Heart left ventricle (tissue), 16 donors: ENCODE measurements at regions not wholly inside any gene's neighbourhood (a gene's known extent, or its start where the extent isn't known, plus 50 kb on each side); places are given as distances from the start of the nearest gene placed in this dataset.
A peak's percentile ranks its signal among the peaks of the same experiment; 100 is the strongest.

Experiments used
- ATAC-seq, 4 donors: fragments of 200-7000 bp; cut with Tn5 transposase; one replicate each; pipeline ENCODE4 v1.9.1; 2020 to 2022; ENCODE audit warnings: moderate library complexity in 4 of 4, mild to moderate bottlenecking in 3 of 4, moderate number of reproducible peaks in 1 of 4
- DNase-seq, 5 donors: peaks; one replicate each; pipeline ENCODE4 v3.0.0-alpha.2; 2020
- H3K27ac ChIP-seq, 12 donors: fragments of 200-600 bp; sonication (generic) in 4 of 12; one replicate each; pipeline versions ENCODE4 v1.5.0 to v1.8.0; 2016 to 2022; ENCODE audit warnings: mild to moderate bottlenecking in 2 of 12
- H3K27me3 ChIP-seq, 9 donors: fragments of 200-600 bp; sonication (generic) in 2 of 9; one replicate each; pipeline versions ENCODE4 v1.5.1 to v1.8.0; 2016 to 2022; ENCODE audit warnings: mild to moderate bottlenecking in 3 of 9
- H3K36me3 ChIP-seq, 9 donors: fragments of 200-600 bp; sonication (generic) in 2 of 9; one replicate each; pipeline versions ENCODE4 v1.5.0 to v1.8.0; 2018 to 2022; ENCODE audit warnings: mild to moderate bottlenecking in 2 of 9
- H3K4me1 ChIP-seq, 12 donors: fragments of 200-600 bp; sonication (generic) in 4 of 12; one replicate each; pipeline versions ENCODE4 v1.5.0 to v1.8.0; 2016 to 2022; ENCODE audit warnings: mild to moderate bottlenecking in 3 of 12
- H3K4me3 ChIP-seq, 12 donors: fragments of 200-600 bp; sonication (generic) in 4 of 12; one replicate each; pipeline versions ENCODE4 v1.5.0 to v1.8.0; 2017 to 2022; ENCODE audit warnings: mild to moderate bottlenecking in 9 of 12, moderate library complexity in 4 of 12
- H3K9me3 ChIP-seq, 12 donors: fragments of 200-600 bp; sonication (generic) in 4 of 12; one replicate each; pipeline versions ENCODE4 v1.5.0 to v1.8.0; 2016 to 2022; ENCODE audit warnings: mild to moderate bottlenecking in 1 of 12
- POLR2A ChIP-seq, 2 donors: fragments of 450-650 bp; IDR thresholded peaks; one replicate each; pipeline ENCODE4 v1.6.1; 2017; ENCODE audit warnings: antibody characterized with exemption in 2 of 2, mild to moderate bottlenecking in 2 of 2, moderate library complexity in 2 of 2
- WGBS, 4 donors: extraction: QIAGEN DNeasy Blood & Tissue Kit in 2 of 4; methylation state at CpG; one replicate each; pipeline versions ENCODE4 v1.1.5 to v1.1.7; 2013 to 2018; 5-methylcytosine and 5-hydroxymethylcytosine counted together
- intact Hi-C, 10 donors: fragments of 100-400 bp; cut with DNase I; formaldehyde crosslinking; loops; one replicate each; pipeline versions ENCODE4 v1.11.1 to v1.14.2; 2022
- TF ChIP-seq, protein P1 (sequence below), 12 donors: fragments of 200-600 bp; sonication (generic) in 4 of 12; IDR thresholded peaks; one replicate each; pipeline versions ENCODE4 v1.5.0 to v1.8.0; 2018 to 2022; ENCODE audit warnings: antibody characterized with exemption in 12 of 12, mild to moderate bottlenecking in 5 of 12
- donor health status: ischemic (EF 13 %, LVEDD 7.1; RV severe dilation, severe dysfunction).
- donor health status: healthy with polysubstance abuse.
- donor health status: DM: no; HTN: yes; CAD: no.
- donor health status: DM: no; HTN: no; CAD: no.
- donor health status: ischemic (EF 25% LVEDD 6.9; RV normal size, moderate dysfunction).
- donor health status: ischemic (EF 25% LVEDD 5.7; RV mildly dilated, moderate dysfunction).
- donor health status: healthy.
- donor health status: DM: yes; HTN: yes; CAD: no.
- donor health status: ischemic (EF 35%, LVEDD 5.7; RV mildly dilated, moderate dysfunction).
- donor health status: nonischemic (EF 11% LVEDD 7.7; RV severe dilation, severe dysfunction).
- donor health status: DM: yes; HTN: yes; CAD: no.
- donor health status: PGD.
- donor health status: ischemic (EF 29% LVEDD 5.4; RV normal size, mild dysfunction).
- donor health status: nonischemic (EF 23%, LVEDD 6.1; RV moderate dilation, normal function).

DNA sequence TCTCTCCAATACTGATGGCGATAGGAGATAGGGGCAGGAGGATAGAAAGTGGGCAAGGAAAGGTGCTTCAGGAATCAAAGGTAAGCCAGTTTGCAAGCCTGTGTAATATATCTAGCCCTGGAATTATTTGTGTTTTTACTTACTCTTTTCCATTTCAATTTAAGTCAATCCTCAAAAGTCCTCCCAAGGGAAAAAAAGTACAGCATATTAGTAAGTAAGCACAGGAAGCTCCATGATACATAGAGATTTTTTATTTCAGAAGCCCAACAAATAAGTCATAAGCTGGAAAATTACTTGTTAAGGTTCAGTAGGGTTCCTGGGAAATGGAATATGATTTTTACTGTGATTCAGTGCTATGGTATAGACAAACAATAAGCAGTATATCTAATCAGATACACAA, 337.7 kb upstream of the DUSP10 start:
- DNase-seq (no peak), ATAC-seq (no peak)
- Histone ChIP-seq H3K4me3 (no peak overlapping the region), H3K27me3 (no peaks in the 10 kb centered on the region), H3K36me3 (no peaks in the 10 kb centered on the region), H3K27ac (no peak overlapping the region), H3K4me1 (peaks cover 0 to 5% (median 0%) of the 10 kb centered on the region in 12 donors), H3K9me3 (peaks cover 0 to 16% (median 0%) of the 10 kb centered on the region in 12 donors)
- intact Hi-C loops: no loop called here
- WGBS, 4 donors: 71 to 86% (median 79%) methylated on average over 1 of the region's 1 CpG
- TF ChIP-seq, protein P1, sequence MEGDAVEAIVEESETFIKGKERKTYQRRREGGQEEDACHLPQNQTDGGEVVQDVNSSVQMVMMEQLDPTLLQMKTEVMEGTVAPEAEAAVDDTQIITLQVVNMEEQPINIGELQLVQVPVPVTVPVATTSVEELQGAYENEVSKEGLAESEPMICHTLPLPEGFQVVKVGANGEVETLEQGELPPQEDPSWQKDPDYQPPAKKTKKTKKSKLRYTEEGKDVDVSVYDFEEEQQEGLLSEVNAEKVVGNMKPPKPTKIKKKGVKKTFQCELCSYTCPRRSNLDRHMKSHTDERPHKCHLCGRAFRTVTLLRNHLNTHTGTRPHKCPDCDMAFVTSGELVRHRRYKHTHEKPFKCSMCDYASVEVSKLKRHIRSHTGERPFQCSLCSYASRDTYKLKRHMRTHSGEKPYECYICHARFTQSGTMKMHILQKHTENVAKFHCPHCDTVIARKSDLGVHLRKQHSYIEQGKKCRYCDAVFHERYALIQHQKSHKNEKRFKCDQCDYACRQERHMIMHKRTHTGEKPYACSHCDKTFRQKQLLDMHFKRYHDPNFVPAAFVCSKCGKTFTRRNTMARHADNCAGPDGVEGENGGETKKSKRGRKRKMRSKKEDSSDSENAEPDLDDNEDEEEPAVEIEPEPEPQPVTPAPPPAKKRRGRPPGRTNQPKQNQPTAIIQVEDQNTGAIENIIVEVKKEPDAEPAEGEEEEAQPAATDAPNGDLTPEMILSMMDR (IDR thresholded peaks at IDR 0.05): no peak
- TF ChIP-seq POLR2A (IDR thresholded peaks at IDR 0.05): no peak

DNA sequence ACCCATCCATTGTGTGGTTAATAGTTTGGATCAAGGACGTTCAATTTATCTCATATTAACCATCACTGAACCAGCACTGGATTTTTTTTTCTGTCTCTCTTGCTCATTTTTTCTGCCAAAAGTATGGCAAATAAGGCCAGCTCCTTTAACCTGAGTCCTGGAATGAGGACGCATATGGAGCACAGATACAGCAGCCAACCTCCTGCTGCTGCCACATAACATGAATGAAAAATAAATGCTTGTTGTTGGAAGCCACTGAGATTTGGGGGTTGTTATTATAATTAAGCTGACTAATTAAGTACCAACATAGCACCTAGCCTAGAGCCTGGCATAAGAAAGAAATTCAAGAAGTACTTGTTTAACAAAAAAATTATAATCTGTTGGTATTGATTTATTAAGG, 335.3 kb upstream of the DUSP10 start:
- no peak for TF ChIP-seq POLR2A (IDR thresholded peaks at IDR 0.05)
- TF ChIP-seq, protein P1 (IDR thresholded peaks at IDR 0.05): no peak
- peaks cover 0 to 1% (median 0%) of the 10 kb centered on the region in 12 donors for H3K9me3 ChIP-seq
- DNase-seq: no peak
- 73 to 87% (median 76%) methylated on average over 2 of the region's 2 CpGs for WGBS, 4 donors
- H3K4me1 ChIP-seq: peaks cover 0 to 5% (median 0%) of the 10 kb centered on the region in 12 donors
- H3K4me3 ChIP-seq: no peak overlapping the region
- H3K27me3 ChIP-seq: no peaks in the 10 kb centered on the region
- intact Hi-C loops: no loop called here
- H3K36me3 ChIP-seq: no peaks in the 10 kb centered on the region
- H3K27ac ChIP-seq: no peak overlapping the region
- ATAC-seq: no peak

DNA sequence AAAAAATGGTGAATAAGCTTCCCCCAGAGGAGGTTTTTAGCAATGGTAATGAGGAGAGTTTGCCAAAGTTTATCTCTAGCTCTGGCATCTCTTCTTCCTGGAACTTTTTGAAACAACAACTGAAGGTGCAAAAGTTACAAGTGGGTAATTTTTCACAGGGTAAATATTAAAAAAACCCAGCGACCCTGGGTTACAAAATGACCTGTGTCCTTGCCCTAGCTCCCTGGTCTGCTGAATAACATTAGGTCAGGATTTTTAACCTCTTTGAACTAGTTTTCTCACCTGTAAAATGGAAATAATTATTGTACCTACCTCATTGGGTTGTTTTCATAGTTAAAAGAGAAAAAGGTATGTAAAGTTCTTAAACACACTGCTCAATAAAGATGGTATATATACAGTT, 332.4 kb upstream of the DUSP10 start:
- 66 to 87% (median 77%) methylated on average over 1 of the region's 1 CpG for WGBS, 4 donors
- H3K27ac ChIP-seq: no peak overlapping the region
- no peak overlapping the region for H3K4me3 ChIP-seq
- no peaks in the 10 kb centered on the region for H3K9me3 ChIP-seq
- H3K4me1 ChIP-seq: peaks cover 0 to 13% (median 6%) of the 10 kb centered on the region in 12 donors
- intact Hi-C loops: no loop called here
- H3K36me3 ChIP-seq: no peaks in the 10 kb centered on the region
- DNase-seq (no peak), ATAC-seq (no peak)
- TF ChIP-seq, protein P1 (IDR thresholded peaks at IDR 0.05): no peak
- TF ChIP-seq POLR2A (IDR thresholded peaks at IDR 0.05): no peak
- no peaks in the 10 kb centered on the region for H3K27me3 ChIP-seq

DNA sequence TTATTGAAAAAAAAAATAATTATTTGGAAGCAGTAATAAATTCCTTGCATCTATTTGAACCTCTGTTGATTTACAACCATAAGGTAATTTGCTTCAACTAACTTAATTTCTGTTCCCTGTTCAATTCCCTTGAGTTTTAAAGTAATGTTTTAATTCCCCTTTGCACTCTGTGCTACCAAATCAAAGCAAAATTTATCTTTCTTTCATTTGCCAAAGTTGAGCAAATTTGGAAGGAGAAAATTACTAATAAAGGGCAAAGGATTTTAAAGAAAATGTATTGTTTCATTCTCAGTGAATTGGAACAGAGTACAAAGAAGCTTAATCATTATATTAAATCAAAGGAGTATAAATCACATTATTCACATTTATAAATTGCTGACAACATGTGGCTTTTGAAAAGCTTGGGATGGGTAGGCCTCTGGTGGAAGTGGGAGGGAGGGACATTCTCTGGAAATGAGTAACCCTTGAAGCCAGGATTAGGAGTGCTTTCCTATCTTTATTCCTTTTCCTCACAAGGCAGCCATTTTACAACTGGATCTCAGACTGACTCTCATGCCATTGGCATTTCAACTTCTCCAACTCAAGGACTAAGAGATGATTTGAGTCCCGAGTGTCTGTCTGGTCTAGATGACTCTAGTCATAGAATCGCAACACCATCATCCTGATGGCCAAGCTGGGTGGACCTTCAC, 331.6 kb upstream of the DUSP10 start:
- Histone ChIP-seq H3K4me1 (peaks cover 0 to 13% (median 4%) of the 10 kb centered on the region in 12 donors), H3K27me3 (no peaks in the 10 kb centered on the region), H3K4me3 (no peak overlapping the region), H3K27ac (no peak overlapping the region), H3K9me3 (no peaks in the 10 kb centered on the region), H3K36me3 (no peaks in the 10 kb centered on the region)
- TF ChIP-seq, protein P1 (IDR thresholded peaks at IDR 0.05): no peak
- TF ChIP-seq POLR2A (IDR thresholded peaks at IDR 0.05): no peak
- WGBS, 4 donors: 71 to 86% (median 81%) methylated on average over 2 of the region's 2 CpGs
- intact Hi-C loops: no loop called here
- peak in 1 of 4 donors; percentile 69 for ATAC-seq
- no peak for DNase-seq
